Caco-2 (cell line): ENCODE measurements at regions not wholly inside any gene's neighbourhood (a gene's known extent, or its start where the extent isn't known, plus 50 kb on each side); places are given as distances from the start of the nearest gene placed in this dataset.

Source experiments
- BruUV-seq: library from RNA; stranded (reverse); fragments of 400-500 nt; replicated peaks from 2 replicates; lab custom pipeline; 2021; lab: Mats Ljungman, UMichigan
- CTCF ChIA-PET: fragments of 300-600 bp; sonication (Branson Sonifier 250); formaldehyde crosslinking; loops from one replicate; lab custom pipeline; 2022; ENCODE audit warnings: antibody characterized with exemption; lab: Charles Lee
- POLR2A ChIA-PET: fragments of 300-600 bp; sonication (Branson Sonifier 250); formaldehyde crosslinking; loops from one replicate; lab custom pipeline; 2022; ENCODE audit warnings: antibody characterized with exemption; lab: Charles Lee
- DNase-seq, 2 experiments: peaks; one replicate each; pipeline versions ENCODE4 v3.0.0 to v3.0.0-alpha.2; 2020 to 2022
- H3K27me3 ChIP-seq: replicated peaks from 2 replicates; pipeline ENCODE4 v1.6.0; 2011; ENCODE audit warnings: low read length; ENCODE audit not compliant: control insufficient read depth, insufficient read depth
- H3K36me3 ChIP-seq: 2 replicates; pipeline ENCODE4 v1.5.1; 2011; ENCODE audit warnings: low read length; ENCODE audit not compliant: control insufficient read depth, insufficient read depth
- H3K4me1 ChIP-seq: fragments of 250-450 bp; sonication (Bioruptor Pico); 2 replicates; pipeline ENCODE4 v1.5.1; 2020; ENCODE audit warnings: mild to moderate bottlenecking
- H3K4me3 ChIP-seq: 2 replicates; pipeline ENCODE4 v1.5.1; 2011; ENCODE audit warnings: low read depth, mild to moderate bottlenecking, control low read depth, low read length
- H3K9me3 ChIP-seq: fragments of 250-450 bp; sonication (Bioruptor Pico); 2 replicates; pipeline ENCODE4 v1.5.1; 2020; ENCODE audit warnings: mild to moderate bottlenecking, moderate library complexity
- H3K27ac Mint-ChIP-seq: one replicate; pipeline ENCODE4 v1.8.0; 2022; ENCODE audit warnings: mixed read lengths; ENCODE audit not compliant: unreplicated experiment
- H3K27me3 Mint-ChIP-seq: one replicate; pipeline ENCODE4 v1.8.0; 2022; ENCODE audit warnings: mixed read lengths; ENCODE audit not compliant: insufficient read depth, unreplicated experiment
- H3K36me3 Mint-ChIP-seq: one replicate; pipeline ENCODE4 v1.8.0; 2022; ENCODE audit warnings: mild to moderate bottlenecking, mixed read lengths; ENCODE audit not compliant: insufficient read depth, unreplicated experiment
- H3K4me1 Mint-ChIP-seq: one replicate; pipeline ENCODE4 v1.8.0; 2022; ENCODE audit warnings: low read depth, mixed read lengths; ENCODE audit not compliant: unreplicated experiment
- H3K4me3 Mint-ChIP-seq: one replicate; pipeline ENCODE4 v1.8.0; 2022; ENCODE audit warnings: mild to moderate bottlenecking, moderate library complexity, mixed read lengths; ENCODE audit not compliant: unreplicated experiment
- H3K9me3 Mint-ChIP-seq: one replicate; pipeline ENCODE4 v1.8.0; 2022; ENCODE audit warnings: mixed read lengths; ENCODE audit not compliant: unreplicated experiment
- intact Hi-C: fragments of 100-400 bp; cut with micrococcal nuclease; formaldehyde crosslinking; loops from one replicate; pipeline ENCODE4 v1.10.0; 2022; ENCODE audit not compliant: unreplicated experiment
- TF ChIP-seq, protein P1 (sequence below), 2 experiments: fragments of 200-600 bp in 1 of 2; IDR thresholded peaks; 1 replicate in 1 of 2; 2 replicates in 1 of 2; pipeline versions ENCODE4 v1.5.1 to v1.8.0; 2011 to 2022; ENCODE audit warnings: antibody characterized with exemption in 1 of 2, control low read depth in 1 of 2, inconsistent platforms in 1 of 2, low read depth in 1 of 2, low read length in 1 of 2, mild to moderate bottlenecking in 1 of 2, moderate library complexity in 1 of 2; ENCODE audit not compliant: insufficient read depth in 1 of 2, severe bottlenecking in 1 of 2, unreplicated experiment in 1 of 2

DNA sequence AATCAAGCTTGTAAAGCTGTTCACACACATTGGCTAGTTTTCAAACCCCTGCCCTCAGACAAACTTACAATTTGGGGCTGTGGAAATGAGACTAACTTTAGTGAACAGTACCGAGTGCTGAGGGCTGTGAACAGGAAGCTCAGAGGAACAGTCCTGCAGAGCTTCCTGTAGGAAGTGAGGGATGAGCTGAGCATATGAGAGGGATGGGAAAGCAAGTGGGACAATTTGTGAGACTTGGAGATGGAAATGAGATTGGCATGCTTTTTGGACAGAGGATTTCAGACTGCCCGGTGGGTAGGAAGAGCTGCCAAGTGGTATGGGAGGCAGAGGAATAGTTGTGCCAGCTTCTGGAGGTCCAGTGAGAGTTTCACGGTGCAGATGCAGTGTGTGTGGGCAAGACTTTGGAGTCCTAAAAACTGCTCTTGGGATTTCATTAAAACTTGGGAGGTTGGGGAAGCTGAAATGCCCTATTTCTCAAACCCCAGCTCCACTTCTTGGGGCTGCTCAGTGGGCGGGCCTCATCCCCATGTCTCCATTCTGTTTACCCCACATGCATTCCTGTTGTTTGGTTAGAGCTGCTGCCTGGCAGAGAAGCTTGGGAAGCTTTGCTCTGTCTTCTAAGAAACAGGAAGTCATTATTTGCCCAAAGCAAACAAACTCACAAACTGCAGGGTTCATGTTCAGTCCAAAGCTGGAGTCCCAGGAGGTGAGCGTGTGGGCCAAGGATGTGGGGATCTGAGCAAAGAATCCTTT lies 267.5 kb downstream of the ZSWIM6 start:
- Histone ChIP-seq H3K27me3 (peaks cover 2% of the 10 kb centered on the region; the same call in 1 of the 2 replicates), H3K36me3 (no peaks in the 10 kb centered on the region), H3K9me3 (no peaks in the 10 kb centered on the region), H3K4me3 (no peak overlapping the region), H3K4me1 (no peaks in the 10 kb centered on the region)
- CTCF ChIA-PET: no interaction called here
- no peak for DNase-seq
- Mint-ChIP-seq H3K9me3 (no peaks in the 10 kb centered on the region), H3K27ac (no peak overlapping the region), H3K4me1 (peaks cover 6% of the 10 kb centered on the region), H3K36me3 (no peaks in the 10 kb centered on the region), H3K27me3 (peaks cover 11% of the 10 kb centered on the region), H3K4me3 (no peak overlapping the region)
- POLR2A ChIA-PET: no interaction called here
- TF ChIP-seq, protein P1, sequence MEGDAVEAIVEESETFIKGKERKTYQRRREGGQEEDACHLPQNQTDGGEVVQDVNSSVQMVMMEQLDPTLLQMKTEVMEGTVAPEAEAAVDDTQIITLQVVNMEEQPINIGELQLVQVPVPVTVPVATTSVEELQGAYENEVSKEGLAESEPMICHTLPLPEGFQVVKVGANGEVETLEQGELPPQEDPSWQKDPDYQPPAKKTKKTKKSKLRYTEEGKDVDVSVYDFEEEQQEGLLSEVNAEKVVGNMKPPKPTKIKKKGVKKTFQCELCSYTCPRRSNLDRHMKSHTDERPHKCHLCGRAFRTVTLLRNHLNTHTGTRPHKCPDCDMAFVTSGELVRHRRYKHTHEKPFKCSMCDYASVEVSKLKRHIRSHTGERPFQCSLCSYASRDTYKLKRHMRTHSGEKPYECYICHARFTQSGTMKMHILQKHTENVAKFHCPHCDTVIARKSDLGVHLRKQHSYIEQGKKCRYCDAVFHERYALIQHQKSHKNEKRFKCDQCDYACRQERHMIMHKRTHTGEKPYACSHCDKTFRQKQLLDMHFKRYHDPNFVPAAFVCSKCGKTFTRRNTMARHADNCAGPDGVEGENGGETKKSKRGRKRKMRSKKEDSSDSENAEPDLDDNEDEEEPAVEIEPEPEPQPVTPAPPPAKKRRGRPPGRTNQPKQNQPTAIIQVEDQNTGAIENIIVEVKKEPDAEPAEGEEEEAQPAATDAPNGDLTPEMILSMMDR (IDR thresholded peaks at IDR 0.05; ENCODE audit: insufficient read depth in 1 of 2, low read depth in 1 of 2, low read length in 1 of 2, severe bottlenecking in 1 of 2, unreplicated experiment in 1 of 2): no peak
- intact Hi-C loops: no loop called here
- no TSS peak for BruUV-seq

DNA sequence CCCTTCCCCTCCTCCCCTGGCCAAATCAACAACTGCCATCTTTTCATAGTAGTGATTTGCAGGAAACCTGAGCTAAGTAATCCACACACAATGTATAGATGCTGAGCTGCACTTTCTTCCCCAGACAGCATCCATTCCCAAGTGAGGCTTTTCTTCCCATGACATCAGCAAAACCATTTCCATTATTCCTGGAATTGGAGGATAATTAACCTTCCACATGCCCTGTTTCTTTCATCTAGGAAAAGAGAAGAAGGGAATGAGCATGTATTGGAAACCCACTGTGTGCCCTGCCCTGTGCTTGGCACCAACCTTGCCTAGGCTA lies 268.0 kb downstream of the ZSWIM6 start:
- intact Hi-C loops: no loop called here
- ChIA-PET CTCF (interaction anchor here (1.2 kb wide), 1 partner anchor 14 kb away, joined by 3 read pairs; no protein-coding TSS in a partner anchor), POLR2A (no interaction called here)
- no TSS peak for BruUV-seq
- no peaks in the 10 kb centered on the region for H3K9me3 ChIP-seq
- Mint-ChIP-seq H3K27me3 (peaks cover 11% of the 10 kb centered on the region), H3K36me3 (no peaks in the 10 kb centered on the region), H3K27ac (no peak overlapping the region), H3K9me3 (no peaks in the 10 kb centered on the region), H3K4me3 (no peak overlapping the region), H3K4me1 (peaks cover 6% of the 10 kb centered on the region)
- H3K27me3 ChIP-seq: peaks cover 2% of the 10 kb centered on the region; the same call in 1 of the 2 replicates
- H3K36me3 ChIP-seq: no peaks in the 10 kb centered on the region
- no peak overlapping the region for H3K4me3 ChIP-seq
- H3K4me1 ChIP-seq: no peaks in the 10 kb centered on the region
- no peak for DNase-seq
- TF ChIP-seq, protein P1 (IDR thresholded peaks at IDR 0.05; ENCODE audit: insufficient read depth in 1 of 2, low read depth in 1 of 2, low read length in 1 of 2, severe bottlenecking in 1 of 2, unreplicated experiment in 1 of 2): no peak

DNA sequence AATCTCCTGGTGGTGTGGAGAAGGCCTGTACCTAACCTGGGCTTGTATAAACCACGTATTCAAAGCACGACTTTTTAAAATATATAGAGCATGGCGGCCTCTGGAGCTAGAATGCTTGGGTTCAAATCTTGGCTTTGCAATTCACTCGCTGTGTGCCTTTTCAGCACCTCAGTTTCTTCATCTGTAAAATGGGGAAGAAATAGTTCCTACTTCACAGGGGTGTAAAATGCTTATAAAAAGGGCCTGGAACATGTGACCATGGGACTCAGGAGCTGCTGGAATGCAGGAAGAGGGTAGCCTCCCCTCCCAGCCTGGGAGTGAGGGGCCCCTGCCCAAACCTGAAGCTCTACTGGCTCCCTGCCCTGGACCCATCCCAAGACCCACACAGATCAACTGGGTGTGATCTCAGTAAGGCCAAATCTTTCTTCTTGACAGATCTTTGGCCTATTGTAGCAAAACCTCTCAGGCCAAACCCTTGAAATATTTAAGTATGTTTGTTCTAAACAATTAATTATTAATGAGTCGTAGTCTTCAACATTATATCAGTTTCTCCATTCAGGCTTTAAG lies 269.0 kb downstream of the ZSWIM6 start:
- BruUV-seq: no TSS peak
- Histone ChIP-seq H3K36me3 (no peaks in the 10 kb centered on the region), H3K9me3 (no peaks in the 10 kb centered on the region), H3K4me1 (no peaks in the 10 kb centered on the region), H3K4me3 (no peak overlapping the region), H3K27me3 (peaks cover 2% of the 10 kb centered on the region; the same call in 1 of the 2 replicates)
- intact Hi-C loops: no loop called here
- H3K36me3 Mint-ChIP-seq: no peaks in the 10 kb centered on the region
- no peaks in the 10 kb centered on the region for H3K9me3 Mint-ChIP-seq
- no peak overlapping the region for H3K27ac Mint-ChIP-seq
- TF ChIP-seq, protein P1 (IDR thresholded peaks at IDR 0.05; ENCODE audit: insufficient read depth in 1 of 2, low read depth in 1 of 2, low read length in 1 of 2, severe bottlenecking in 1 of 2, unreplicated experiment in 1 of 2): no peak
- no peak for DNase-seq
- H3K4me3 Mint-ChIP-seq: no peak overlapping the region
- CTCF ChIA-PET: interaction anchor here (1.2 kb wide), 1 partner anchor 13 kb away, joined by 3 read pairs; no protein-coding TSS in a partner anchor
- POLR2A ChIA-PET: no interaction called here
- H3K4me1 Mint-ChIP-seq: peaks cover 6% of the 10 kb centered on the region
- H3K27me3 Mint-ChIP-seq: peaks cover 11% of the 10 kb centered on the region
